MG63 (cell line): ENCODE measurements at regions not wholly inside any gene's neighbourhood (a gene's known extent, or its start where the extent isn't known, plus 50 kb on each side); places are given as distances from the start of the nearest gene placed in this dataset.

Experiments
- DNase-seq: peaks from one replicate; pipeline ENCODE4 v3.0.0-alpha.2; 2020
- H3K27me3 ChIP-seq: fragments of 250-450 bp; sonication (Bioruptor Pico); 2 replicates; pipeline ENCODE4 v1.5.1; 2020; ENCODE audit warnings: mild to moderate bottlenecking, moderate library complexity
- H3K36me3 ChIP-seq: fragments of 250-450 bp; sonication (Bioruptor Pico); 2 replicates; pipeline ENCODE4 v1.5.1; 2020; ENCODE audit warnings: mild to moderate bottlenecking, moderate library complexity
- H3K4me3 ChIP-seq: fragments of 250-450 bp; sonication (Bioruptor Pico); 2 replicates; pipeline ENCODE4 v1.5.1; 2020; ENCODE audit warnings: mild to moderate bottlenecking, moderate library complexity
- H3K9me3 ChIP-seq: fragments of 250-450 bp; sonication (Bioruptor Pico); 2 replicates; pipeline ENCODE4 v1.5.1; 2020; ENCODE audit warnings: mild to moderate bottlenecking, moderate library complexity

GRCh38 chr2:76613330-76613729 lies 902.6 kb upstream of the GCFC2 start:
- H3K4me3 ChIP-seq: no peak overlapping the region
- DNase-seq: no peak
- H3K9me3 ChIP-seq: no peaks in the 10 kb centered on the region
- no peaks in the 10 kb centered on the region for H3K36me3 ChIP-seq
- no peaks in the 10 kb centered on the region for H3K27me3 ChIP-seq

GRCh38 chr2:76612764-76613163 lies 902.0 kb upstream of the GCFC2 start:
- H3K4me3 ChIP-seq: no peak overlapping the region
- DNase-seq: no peak
- no peaks in the 10 kb centered on the region for H3K9me3 ChIP-seq
- no peaks in the 10 kb centered on the region for H3K36me3 ChIP-seq
- no peaks in the 10 kb centered on the region; the same call in 1 of the 2 replicates for H3K27me3 ChIP-seq

- Histone ChIP-seq H3K9me3 (no peaks in the 10 kb centered on the region), H3K27me3 (no peaks in the 10 kb centered on the region; the same call in 1 of the 2 replicates), H3K4me3 (no peak overlapping the region), H3K36me3 (no peaks in the 10 kb centered on the region)
- no peak for DNase-seq
Measured at GRCh38 chr2:76610451-76610850, 899.7 kb upstream of the GCFC2 start.

- Histone ChIP-seq H3K27me3 (no peaks in the 10 kb centered on the region), H3K9me3 (no peaks in the 10 kb centered on the region), H3K36me3 (no peaks in the 10 kb centered on the region), H3K4me3 (no peak overlapping the region)
- peak; percentile 59 for DNase-seq
Measured at GRCh38 chr2:76599732-76600368, 889.1 kb upstream of the GCFC2 start.

GRCh38 chr2:76584474-76584873 lies 873.8 kb upstream of the GCFC2 start:
- Histone ChIP-seq H3K9me3 (no peaks in the 10 kb centered on the region), H3K36me3 (no peaks in the 10 kb centered on the region), H3K27me3 (no peaks in the 10 kb centered on the region), H3K4me3 (no peak overlapping the region)
- no peak for DNase-seq

- no peaks in the 10 kb centered on the region for H3K27me3 ChIP-seq
- no peak for DNase-seq
- H3K36me3 ChIP-seq: no peaks in the 10 kb centered on the region
- H3K4me3 ChIP-seq: no peak overlapping the region
- no peaks in the 10 kb centered on the region for H3K9me3 ChIP-seq
Measured at GRCh38 chr2:76579911-76580310, 869.2 kb upstream of the GCFC2 start.

GRCh38 chr2:76572981-76573380 lies 862.3 kb upstream of the GCFC2 start:
- Histone ChIP-seq H3K27me3 (no peaks in the 10 kb centered on the region), H3K9me3 (no peaks in the 10 kb centered on the region), H3K36me3 (no peaks in the 10 kb centered on the region), H3K4me3 (no peak overlapping the region)
- DNase-seq: no peak

- no peaks in the 10 kb centered on the region for H3K36me3 ChIP-seq
- H3K27me3 ChIP-seq: no peaks in the 10 kb centered on the region
- DNase-seq: no peak
- H3K4me3 ChIP-seq: no peak overlapping the region
- H3K9me3 ChIP-seq: no peaks in the 10 kb centered on the region
Measured at GRCh38 chr2:76569819-76570218, 859.1 kb upstream of the GCFC2 start.

- no peak for DNase-seq
- no peak overlapping the region for H3K4me3 ChIP-seq
- H3K9me3 ChIP-seq: no peaks in the 10 kb centered on the region
- H3K27me3 ChIP-seq: no peaks in the 10 kb centered on the region
- no peaks in the 10 kb centered on the region for H3K36me3 ChIP-seq
Measured at GRCh38 chr2:76567478-76567877, 856.8 kb upstream of the GCFC2 start.

GRCh38 chr2:76564734-76565133 lies 854.0 kb upstream of the GCFC2 start:
- Histone ChIP-seq H3K36me3 (no peaks in the 10 kb centered on the region), H3K27me3 (no peaks in the 10 kb centered on the region), H3K4me3 (no peak overlapping the region), H3K9me3 (no peaks in the 10 kb centered on the region)
- DNase-seq: no peak

GRCh38 chr2:76563730-76564129 lies 853.0 kb upstream of the GCFC2 start:
- DNase-seq: no peak
- Histone ChIP-seq H3K36me3 (no peaks in the 10 kb centered on the region), H3K9me3 (no peaks in the 10 kb centered on the region), H3K27me3 (no peaks in the 10 kb centered on the region), H3K4me3 (no peak overlapping the region)

- H3K27me3 ChIP-seq: no peaks in the 10 kb centered on the region
- DNase-seq: no peak
- no peaks in the 10 kb centered on the region for H3K9me3 ChIP-seq
- no peaks in the 10 kb centered on the region for H3K36me3 ChIP-seq
- H3K4me3 ChIP-seq: no peak overlapping the region
Measured at GRCh38 chr2:76558157-76558556, 847.4 kb upstream of the GCFC2 start.

- H3K36me3 ChIP-seq: no peaks in the 10 kb centered on the region
- no peaks in the 10 kb centered on the region; the same call in 1 of the 2 replicates for H3K9me3 ChIP-seq
- DNase-seq: no peak
- H3K4me3 ChIP-seq: no peak overlapping the region
- no peaks in the 10 kb centered on the region for H3K27me3 ChIP-seq
Measured at GRCh38 chr2:76556018-76556417, 845.3 kb upstream of the GCFC2 start.

- DNase-seq: no peak
- H3K4me3 ChIP-seq: no peak overlapping the region
- no peaks in the 10 kb centered on the region; the same call in 1 of the 2 replicates for H3K9me3 ChIP-seq
- H3K36me3 ChIP-seq: no peaks in the 10 kb centered on the region
- no peaks in the 10 kb centered on the region for H3K27me3 ChIP-seq
Measured at GRCh38 chr2:76546207-76546606, 835.5 kb upstream of the GCFC2 start.

GRCh38 chr2:76544901-76545300 lies 834.2 kb upstream of the GCFC2 start:
- no peak for DNase-seq
- H3K9me3 ChIP-seq: no peaks in the 10 kb centered on the region
- no peak overlapping the region for H3K4me3 ChIP-seq
- H3K36me3 ChIP-seq: no peaks in the 10 kb centered on the region
- H3K27me3 ChIP-seq: no peaks in the 10 kb centered on the region

GRCh38 chr2:76517574-76517909 lies 806.8 kb upstream of the GCFC2 start:
- no peak overlapping the region for H3K4me3 ChIP-seq
- DNase-seq: no peak
- no peaks in the 10 kb centered on the region for H3K27me3 ChIP-seq
- no peaks in the 10 kb centered on the region for H3K36me3 ChIP-seq
- no peaks in the 10 kb centered on the region for H3K9me3 ChIP-seq

- no peak for DNase-seq
- Histone ChIP-seq H3K36me3 (no peaks in the 10 kb centered on the region), H3K9me3 (no peaks in the 10 kb centered on the region), H3K27me3 (no peaks in the 10 kb centered on the region), H3K4me3 (no peak overlapping the region)
Measured at GRCh38 chr2:76516861-76517573, 806.3 kb upstream of the GCFC2 start.

- Histone ChIP-seq H3K36me3 (no peaks in the 10 kb centered on the region), H3K27me3 (no peaks in the 10 kb centered on the region), H3K9me3 (no peaks in the 10 kb centered on the region), H3K4me3 (no peak overlapping the region)
- DNase-seq: no peak
Measured at GRCh38 chr2:76512201-76512820, 801.6 kb upstream of the GCFC2 start.
